ENCODE measurements at regions not wholly inside any gene's neighbourhood (a gene's known extent, or its start where the extent isn't known, plus 50 kb on each side); places are given as distances from the start of the nearest gene placed in this dataset.

- intact Hi-C loops (cut with micrococcal nuclease; ENCODE audit: unreplicated experiment) = no loop called here
- in situ Hi-C loops (cut with HindIII; ENCODE audit: low pct_unique_long_range_greater_than_20kb, low sequenced_read_pairs) = no loop called here
- no TSS peak for BruUV-seq (replicated peaks)
- no peak overlapping the region for H3K4me3 ChIP-seq (ENCODE audit: low read depth in 2 of 2, low read length in 2 of 2)
- no peak for ATAC-seq
- TF ChIP-seq POLR2AphosphoS5 (IDR thresholded peaks at IDR 0.05; ENCODE audit: low read depth, low read length) (no peak), TCF7L2 (IDR thresholded peaks at IDR 0.05; ENCODE audit: low read depth, low read length) (no peak), SIN3A (IDR thresholded peaks at IDR 0.05; ENCODE audit: borderline replicate concordance, insufficient read depth, low read depth, low read length) (no peak), CTCF (IDR thresholded peaks at IDR 0.05) (no peak)
- no peak for DNase-seq (ENCODE audit: low read depth, low spot score)
- ChIA-PET POLR2A (no interaction called here), CTCF (no interaction called here)
- no peaks in the 10 kb centered on the region for H3K9me3 ChIP-seq (ENCODE audit: control insufficient read depth, insufficient read depth, low read depth, low read length)
- H3K27me3 ChIP-seq (ENCODE audit: control insufficient read depth, insufficient read depth, low read length) = no peaks in the 10 kb centered on the region
- no peaks in the 10 kb centered on the region for H3K4me1 ChIP-seq (ENCODE audit: control insufficient read depth, insufficient read depth, low read length)
- no peak overlapping the region for H3K27ac ChIP-seq (ENCODE audit: low read length)
- H3K36me3 ChIP-seq (ENCODE audit: control insufficient read depth, insufficient read depth, low read length) = no peaks in the 10 kb centered on the region
Observed at GRCh38 chr4:162838671-162839070, 328.0 kb downstream of the NAF1 start.

- DNase-seq (ENCODE audit: low read depth, low spot score) (no peak), ATAC-seq (no peak)
- no TSS peak for BruUV-seq (replicated peaks)
- no peak for TF ChIP-seq CTCF (IDR thresholded peaks at IDR 0.05)
- no peak for TF ChIP-seq REST (IDR thresholded peaks at IDR 0.05; ENCODE audit: insufficient read depth in 1 of 2, low read depth in 2 of 2, low read length in 1 of 2)
- no peak for TF ChIP-seq TCF7L2 (IDR thresholded peaks at IDR 0.05; ENCODE audit: low read depth, low read length)
- TF ChIP-seq POLR2AphosphoS5 (IDR thresholded peaks at IDR 0.05; ENCODE audit: low read depth, low read length) = no peak
- TF ChIP-seq SIN3A (IDR thresholded peaks at IDR 0.05; ENCODE audit: borderline replicate concordance, insufficient read depth, low read depth, low read length) = no peak
- Histone ChIP-seq H3K27me3 (ENCODE audit: control insufficient read depth, insufficient read depth, low read length) (no peaks in the 10 kb centered on the region), H3K27ac (ENCODE audit: low read length) (no peak overlapping the region), H3K4me1 (ENCODE audit: control insufficient read depth, insufficient read depth, low read length) (no peaks in the 10 kb centered on the region), H3K4me3 (ENCODE audit: low read depth in 2 of 2, low read length in 2 of 2) (no peak overlapping the region), H3K9me3 (ENCODE audit: control insufficient read depth, insufficient read depth, low read depth, low read length) (no peaks in the 10 kb centered on the region), H3K36me3 (ENCODE audit: control insufficient read depth, insufficient read depth, low read length) (no peaks in the 10 kb centered on the region)
- ChIA-PET CTCF (no interaction called here), POLR2A (no interaction called here)
- in situ Hi-C loops (cut with HindIII; ENCODE audit: low pct_unique_long_range_greater_than_20kb, low sequenced_read_pairs) = no loop called here
- intact Hi-C loops (cut with micrococcal nuclease; ENCODE audit: unreplicated experiment) = no loop called here
Observed at GRCh38 chr4:162837679-162838078, 329.0 kb downstream of the NAF1 start.

All from Panc1 (cell line).